ENCODE measurements at regions not wholly inside any gene's neighbourhood (a gene's known extent, or its start where the extent isn't known, plus 50 kb on each side); places are given as distances from the start of the nearest gene placed in this dataset.

- H3K36me3 ChIP-seq (ENCODE audit: control insufficient read depth in 4 of 4, insufficient read depth in 3 of 4, low read depth in 1 of 4, low read length in 3 of 4): no peaks in the 10 kb centered on the region
- TF ChIP-seq HNF4G (IDR thresholded peaks at IDR 0.05) (no peak), EGR1 (IDR thresholded peaks at IDR 0.05; ENCODE audit: low read depth in 2 of 2) (no peak), YY1 (IDR thresholded peaks at IDR 0.05) (no peak), SP1 (IDR thresholded peaks at IDR 0.05) (no peak), JUND (IDR thresholded peaks at IDR 0.05) (no peak), RAD21 (IDR thresholded peaks at IDR 0.05) (no peak), HNF4A (conservative IDR thresholded peaks at IDR 0.05) (no peak), FOXA1 (IDR thresholded peaks at IDR 0.05) (no peak), RXRA (IDR thresholded peaks at IDR 0.05) (no peak), ATF3 (IDR thresholded peaks at IDR 0.05) (no peak), TAF1 (conservative IDR thresholded peaks at IDR 0.05) (no peak), FOXA2 (IDR thresholded peaks at IDR 0.05) (no peak), NR2F2 (IDR thresholded peaks at IDR 0.05) (no peak), CTCF (IDR thresholded peaks at IDR 0.05; ENCODE audit: low read depth, low read length, missing input control) (no peak)
- TF ChIP-seq, protein P1, sequence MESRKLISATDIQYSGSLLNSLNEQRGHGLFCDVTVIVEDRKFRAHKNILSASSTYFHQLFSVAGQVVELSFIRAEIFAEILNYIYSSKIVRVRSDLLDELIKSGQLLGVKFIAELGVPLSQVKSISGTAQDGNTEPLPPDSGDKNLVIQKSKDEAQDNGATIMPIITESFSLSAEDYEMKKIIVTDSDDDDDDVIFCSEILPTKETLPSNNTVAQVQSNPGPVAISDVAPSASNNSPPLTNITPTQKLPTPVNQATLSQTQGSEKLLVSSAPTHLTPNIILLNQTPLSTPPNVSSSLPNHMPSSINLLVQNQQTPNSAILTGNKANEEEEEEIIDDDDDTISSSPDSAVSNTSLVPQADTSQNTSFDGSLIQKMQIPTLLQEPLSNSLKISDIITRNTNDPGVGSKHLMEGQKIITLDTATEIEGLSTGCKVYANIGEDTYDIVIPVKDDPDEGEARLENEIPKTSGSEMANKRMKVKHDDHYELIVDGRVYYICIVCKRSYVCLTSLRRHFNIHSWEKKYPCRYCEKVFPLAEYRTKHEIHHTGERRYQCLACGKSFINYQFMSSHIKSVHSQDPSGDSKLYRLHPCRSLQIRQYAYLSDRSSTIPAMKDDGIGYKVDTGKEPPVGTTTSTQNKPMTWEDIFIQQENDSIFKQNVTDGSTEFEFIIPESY (IDR thresholded peaks at IDR 0.05): no peak
- TF ChIP-seq, protein P2, sequence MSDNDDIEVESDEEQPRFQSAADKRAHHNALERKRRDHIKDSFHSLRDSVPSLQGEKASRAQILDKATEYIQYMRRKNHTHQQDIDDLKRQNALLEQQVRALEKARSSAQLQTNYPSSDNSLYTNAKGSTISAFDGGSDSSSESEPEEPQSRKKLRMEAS (IDR thresholded peaks at IDR 0.05): no peak
- TF ChIP-seq, protein P3, sequence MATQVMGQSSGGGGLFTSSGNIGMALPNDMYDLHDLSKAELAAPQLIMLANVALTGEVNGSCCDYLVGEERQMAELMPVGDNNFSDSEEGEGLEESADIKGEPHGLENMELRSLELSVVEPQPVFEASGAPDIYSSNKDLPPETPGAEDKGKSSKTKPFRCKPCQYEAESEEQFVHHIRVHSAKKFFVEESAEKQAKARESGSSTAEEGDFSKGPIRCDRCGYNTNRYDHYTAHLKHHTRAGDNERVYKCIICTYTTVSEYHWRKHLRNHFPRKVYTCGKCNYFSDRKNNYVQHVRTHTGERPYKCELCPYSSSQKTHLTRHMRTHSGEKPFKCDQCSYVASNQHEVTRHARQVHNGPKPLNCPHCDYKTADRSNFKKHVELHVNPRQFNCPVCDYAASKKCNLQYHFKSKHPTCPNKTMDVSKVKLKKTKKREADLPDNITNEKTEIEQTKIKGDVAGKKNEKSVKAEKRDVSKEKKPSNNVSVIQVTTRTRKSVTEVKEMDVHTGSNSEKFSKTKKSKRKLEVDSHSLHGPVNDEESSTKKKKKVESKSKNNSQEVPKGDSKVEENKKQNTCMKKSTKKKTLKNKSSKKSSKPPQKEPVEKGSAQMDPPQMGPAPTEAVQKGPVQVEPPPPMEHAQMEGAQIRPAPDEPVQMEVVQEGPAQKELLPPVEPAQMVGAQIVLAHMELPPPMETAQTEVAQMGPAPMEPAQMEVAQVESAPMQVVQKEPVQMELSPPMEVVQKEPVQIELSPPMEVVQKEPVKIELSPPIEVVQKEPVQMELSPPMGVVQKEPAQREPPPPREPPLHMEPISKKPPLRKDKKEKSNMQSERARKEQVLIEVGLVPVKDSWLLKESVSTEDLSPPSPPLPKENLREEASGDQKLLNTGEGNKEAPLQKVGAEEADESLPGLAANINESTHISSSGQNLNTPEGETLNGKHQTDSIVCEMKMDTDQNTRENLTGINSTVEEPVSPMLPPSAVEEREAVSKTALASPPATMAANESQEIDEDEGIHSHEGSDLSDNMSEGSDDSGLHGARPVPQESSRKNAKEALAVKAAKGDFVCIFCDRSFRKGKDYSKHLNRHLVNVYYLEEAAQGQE (IDR thresholded peaks at IDR 0.05): no peak
- 70% methylated on average over 4 of the region's 4 CpGs for WGBS
- no peak for DNase-seq (ENCODE audit: low spot score)
- no peaks in the 10 kb centered on the region for H3K27me3 ChIP-seq (ENCODE audit: control insufficient read depth in 4 of 4, insufficient read depth in 4 of 4, low read length in 3 of 4)
- H3K9ac ChIP-seq (ENCODE audit: low read depth in 1 of 2, low read length in 2 of 2): no peak overlapping the region
- no peaks in the 10 kb centered on the region for H3K9me3 ChIP-seq (ENCODE audit: control insufficient read depth in 4 of 4, low read length in 3 of 4)
- no peak overlapping the region for H3K27ac ChIP-seq (ENCODE audit: low read depth in 1 of 2, low read length in 2 of 2)
- H3K4me1 ChIP-seq (ENCODE audit: control insufficient read depth in 4 of 4, insufficient read depth in 4 of 4, low read length in 3 of 4): no peaks in the 10 kb centered on the region
- H3K4me3 ChIP-seq (ENCODE audit: low read depth in 1 of 3, low read length in 3 of 3): no peak overlapping the region
Observed at GRCh38 chrX:11881485-11882170, 123.6 kb downstream of the MSL3 start.
